ENCODE measurements at regions not wholly inside any gene's neighbourhood (a gene's known extent, or its start where the extent isn't known, plus 50 kb on each side); places are given as distances from the start of the nearest gene placed in this dataset.

DNA sequence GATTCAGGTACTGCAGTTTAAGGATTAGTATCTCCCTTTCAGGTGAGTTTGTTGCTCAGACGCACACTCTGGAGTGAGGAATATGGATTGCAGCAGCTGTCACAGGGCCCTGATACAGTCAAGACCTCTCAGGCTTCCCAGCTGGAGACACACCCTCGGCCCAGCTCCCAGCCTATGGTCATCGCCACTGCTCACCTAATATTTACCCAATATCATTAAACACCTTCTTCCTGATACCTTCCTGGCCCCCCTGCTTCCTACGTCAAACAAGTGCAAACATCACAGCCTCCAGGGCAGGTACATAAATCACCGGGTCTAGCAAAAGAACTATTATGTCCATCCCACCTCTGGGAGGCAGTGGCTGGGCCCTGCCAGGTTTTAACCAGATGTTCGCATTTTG is 213.3 kb downstream of the MN1 start:
- CTCF ChIA-PET = no interaction called here
- TF ChIP-seq, protein P1, sequence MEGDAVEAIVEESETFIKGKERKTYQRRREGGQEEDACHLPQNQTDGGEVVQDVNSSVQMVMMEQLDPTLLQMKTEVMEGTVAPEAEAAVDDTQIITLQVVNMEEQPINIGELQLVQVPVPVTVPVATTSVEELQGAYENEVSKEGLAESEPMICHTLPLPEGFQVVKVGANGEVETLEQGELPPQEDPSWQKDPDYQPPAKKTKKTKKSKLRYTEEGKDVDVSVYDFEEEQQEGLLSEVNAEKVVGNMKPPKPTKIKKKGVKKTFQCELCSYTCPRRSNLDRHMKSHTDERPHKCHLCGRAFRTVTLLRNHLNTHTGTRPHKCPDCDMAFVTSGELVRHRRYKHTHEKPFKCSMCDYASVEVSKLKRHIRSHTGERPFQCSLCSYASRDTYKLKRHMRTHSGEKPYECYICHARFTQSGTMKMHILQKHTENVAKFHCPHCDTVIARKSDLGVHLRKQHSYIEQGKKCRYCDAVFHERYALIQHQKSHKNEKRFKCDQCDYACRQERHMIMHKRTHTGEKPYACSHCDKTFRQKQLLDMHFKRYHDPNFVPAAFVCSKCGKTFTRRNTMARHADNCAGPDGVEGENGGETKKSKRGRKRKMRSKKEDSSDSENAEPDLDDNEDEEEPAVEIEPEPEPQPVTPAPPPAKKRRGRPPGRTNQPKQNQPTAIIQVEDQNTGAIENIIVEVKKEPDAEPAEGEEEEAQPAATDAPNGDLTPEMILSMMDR (conservative IDR thresholded peaks at IDR 0.05; ENCODE audit: low read depth) = no peak
- no peak overlapping the region for H3K27ac ChIP-seq
- DNase-seq (ENCODE audit: low spot score) = no peak
- POLR2A ChIA-PET (ENCODE audit: low non-redundant PET) = no interaction called here

DNA sequence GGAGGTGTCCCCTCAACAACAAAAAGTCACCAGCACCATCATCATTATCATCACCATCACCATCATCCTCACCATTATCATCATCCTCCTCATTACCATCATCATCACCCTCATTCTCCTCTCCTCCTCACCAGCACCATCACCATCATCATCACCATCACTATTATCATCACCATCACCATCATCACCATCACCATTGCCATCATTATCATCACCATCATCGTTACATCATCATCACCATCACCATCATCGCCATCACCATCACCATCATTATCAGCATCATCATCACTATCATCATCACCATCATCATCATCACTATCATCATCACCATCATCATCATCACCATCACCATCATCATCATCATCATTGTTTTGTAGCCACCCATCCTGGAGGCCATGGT is 212.6 kb downstream of the MN1 start:
- no peak for DNase-seq (ENCODE audit: low spot score)
- ChIA-PET CTCF (no interaction called here), POLR2A (ENCODE audit: low non-redundant PET) (no interaction called here)
- H3K27ac ChIP-seq = no peak overlapping the region
- TF ChIP-seq, protein P1 (conservative IDR thresholded peaks at IDR 0.05; ENCODE audit: low read depth) = no peak

GRCh38 chr22:27591060-27591459 is 210.5 kb downstream of the MN1 start:
- no peak for DNase-seq (ENCODE audit: low spot score)
- TF ChIP-seq, protein P1 (conservative IDR thresholded peaks at IDR 0.05; ENCODE audit: low read depth) = no peak
- H3K27ac ChIP-seq = no peak overlapping the region
- ChIA-PET CTCF (no interaction called here), POLR2A (ENCODE audit: low non-redundant PET) (no interaction called here)

- ChIA-PET POLR2A (ENCODE audit: low non-redundant PET) (no interaction called here), CTCF (no interaction called here)
- TF ChIP-seq, protein P1 (conservative IDR thresholded peaks at IDR 0.05; ENCODE audit: low read depth) = no peak
- DNase-seq (ENCODE audit: low spot score) = no peak
- H3K27ac ChIP-seq = no peak overlapping the region
Observed at GRCh38 chr22:27593378-27593777, 208.2 kb downstream of the MN1 start.

- TF ChIP-seq, protein P1 (conservative IDR thresholded peaks at IDR 0.05; ENCODE audit: low read depth) = no peak
Observed at GRCh38 chr22:27594020-27594419, 207.5 kb downstream of the MN1 start.

DNA sequence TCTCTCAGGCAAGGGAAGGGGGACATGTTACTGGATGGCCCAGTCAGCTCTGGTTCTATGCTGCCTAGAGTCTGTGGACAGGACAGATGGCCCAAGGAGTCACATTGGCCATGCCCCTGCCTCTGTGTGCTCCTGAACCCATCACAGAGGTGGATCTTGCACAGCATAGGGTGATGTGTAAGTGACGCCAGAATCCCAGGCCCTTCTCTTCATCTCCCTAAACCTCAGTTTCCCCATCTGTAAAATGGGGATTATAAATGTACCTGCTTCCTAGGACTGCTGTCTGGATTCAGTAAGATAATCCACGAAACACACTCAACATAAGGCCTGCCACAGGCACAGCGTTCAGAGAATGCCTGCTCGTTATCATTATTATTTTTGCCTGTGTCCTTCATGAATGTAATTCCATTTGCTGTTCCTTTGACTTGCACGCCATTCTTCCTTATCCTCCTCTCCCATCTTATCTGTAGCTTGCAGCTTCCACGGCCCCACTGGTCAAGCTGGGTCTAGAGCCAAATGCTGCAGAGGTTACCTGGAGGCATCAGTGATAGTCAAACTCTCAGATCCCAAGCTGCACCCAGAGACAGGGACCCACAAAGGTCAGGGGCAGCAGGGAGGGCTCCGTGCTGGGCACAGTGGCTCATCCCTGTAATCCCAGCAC is 207.0 kb downstream of the MN1 start:
- TF ChIP-seq, protein P1 (conservative IDR thresholded peaks at IDR 0.05; ENCODE audit: low read depth) = no peak
- no peak overlapping the region for H3K27ac ChIP-seq
- POLR2A ChIA-PET (ENCODE audit: low non-redundant PET) = no interaction called here
- no peak for DNase-seq (ENCODE audit: low spot score)
- CTCF ChIA-PET = interaction anchor here (0.6 kb wide), 1 partner anchor 434 kb away, joined by 3 read pairs; no protein-coding TSS in a partner anchor

More at GRCh38 chr22:27594020-27594419, 207.5 kb downstream of the MN1 start:
- POLR2A ChIA-PET (ENCODE audit: low non-redundant PET) = no interaction called here
- CTCF ChIA-PET = no interaction called here
- no peak overlapping the region for H3K27ac ChIP-seq
- DNase-seq (ENCODE audit: low spot score) = no peak
